ENCODE measurements at regions not wholly inside any gene's neighbourhood (a gene's known extent, or its start where the extent isn't known, plus 50 kb on each side); places are given as distances from the start of the nearest gene placed in this dataset.
A peak's percentile ranks its signal among the peaks of the same experiment; 100 is the strongest.

DNA sequence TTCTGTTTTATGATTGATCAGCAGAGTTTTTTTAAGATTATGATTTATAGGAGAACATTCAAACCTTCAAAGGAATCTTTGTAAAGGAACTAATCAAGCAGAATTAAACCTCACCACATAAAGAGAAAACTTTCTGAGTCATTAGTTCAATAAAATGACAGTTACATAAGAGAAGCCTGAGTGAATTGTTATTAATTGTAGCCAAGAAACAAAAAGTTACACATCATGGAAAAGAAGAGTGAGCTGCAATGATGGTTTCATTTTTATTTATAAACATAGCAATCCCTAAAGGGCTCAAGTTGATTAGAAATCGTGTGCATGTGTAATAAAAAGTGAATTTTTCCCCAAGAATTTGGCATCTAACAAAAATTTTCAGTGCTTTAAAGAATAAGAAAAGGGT lies 731.4 kb downstream of the LTN1 start:
- DNase-seq, result no peak

DNA sequence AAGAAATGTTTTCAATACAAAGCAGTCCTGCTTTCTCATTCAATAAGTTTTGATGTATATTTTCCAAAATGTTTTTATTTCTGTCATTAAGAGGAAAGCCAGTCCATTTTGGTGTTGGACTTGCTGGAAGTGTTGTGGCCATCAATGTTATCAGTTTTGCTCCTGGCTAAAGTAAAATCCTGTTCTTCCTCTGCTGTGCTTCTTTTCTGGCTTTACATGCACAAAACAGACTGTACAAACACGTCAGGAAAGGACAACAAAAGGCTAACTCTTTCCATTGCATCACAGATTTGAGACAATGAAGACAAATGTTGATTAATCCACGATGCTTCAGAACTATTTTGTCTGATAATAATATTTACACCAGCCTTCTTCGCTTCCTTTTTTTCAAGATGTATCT lies 735.4 kb downstream of the LTN1 start:
- DNase-seq, result no peak

DNA sequence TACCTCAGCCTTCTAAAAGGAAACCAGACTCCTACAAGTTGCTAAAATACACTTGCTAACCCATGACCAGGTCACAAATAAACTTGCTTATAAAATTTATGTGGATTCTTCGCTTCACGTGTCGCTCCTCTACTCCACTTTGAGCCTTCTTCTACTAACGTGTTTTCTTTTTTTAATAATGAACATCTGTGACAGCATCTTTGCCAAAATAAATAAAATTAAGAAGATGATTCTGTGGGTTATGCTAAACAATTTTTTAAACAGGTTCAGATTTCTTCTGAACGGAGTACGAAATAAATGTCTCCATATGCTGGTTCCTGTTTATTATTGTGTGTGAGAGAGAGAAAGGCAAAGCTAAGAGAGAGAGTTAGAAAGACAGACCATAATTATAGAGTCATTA lies 735.8 kb downstream of the LTN1 start:
- no peak for DNase-seq

DNA sequence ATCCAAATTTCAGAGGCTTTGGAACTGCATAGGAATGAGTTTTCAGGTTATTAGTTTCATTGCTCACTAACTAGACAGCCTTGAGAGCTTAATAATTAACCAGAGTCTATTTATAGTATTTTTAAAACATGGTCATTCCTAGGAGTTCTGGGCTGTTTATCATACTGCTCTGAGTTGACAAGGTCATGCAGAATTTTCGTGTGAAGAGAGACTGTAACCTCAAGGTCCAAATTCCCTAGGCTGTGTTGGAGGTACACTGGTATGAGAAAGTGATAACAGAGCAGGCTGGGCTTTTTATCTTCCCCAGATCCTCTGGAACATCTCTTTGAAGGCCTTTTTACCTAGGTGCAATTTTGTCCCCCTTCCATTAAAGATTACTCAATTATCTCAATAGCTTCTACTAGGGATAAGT lies 736.3 kb downstream of the LTN1 start:
- DNase-seq, result no peak

DNA sequence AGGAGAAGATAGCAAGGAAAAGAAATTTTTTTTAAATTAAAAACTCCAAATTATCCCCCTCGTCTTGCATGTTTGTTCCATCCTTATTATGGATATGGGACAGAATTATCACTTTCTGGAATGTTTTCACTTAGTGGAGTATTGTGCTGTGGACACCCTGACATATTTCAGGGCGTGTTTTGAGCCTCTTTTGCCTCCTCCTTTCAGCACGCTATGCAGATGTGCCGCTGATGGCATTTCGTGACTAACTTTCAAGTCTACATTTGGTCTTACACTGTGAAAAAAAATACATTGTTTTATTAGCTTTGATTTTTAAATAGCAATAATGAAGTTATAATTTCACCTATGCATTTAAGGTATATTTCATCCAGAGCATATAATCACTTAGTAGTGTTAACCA lies 738.7 kb downstream of the LTN1 start:
- DNase-seq, result no peak

DNA sequence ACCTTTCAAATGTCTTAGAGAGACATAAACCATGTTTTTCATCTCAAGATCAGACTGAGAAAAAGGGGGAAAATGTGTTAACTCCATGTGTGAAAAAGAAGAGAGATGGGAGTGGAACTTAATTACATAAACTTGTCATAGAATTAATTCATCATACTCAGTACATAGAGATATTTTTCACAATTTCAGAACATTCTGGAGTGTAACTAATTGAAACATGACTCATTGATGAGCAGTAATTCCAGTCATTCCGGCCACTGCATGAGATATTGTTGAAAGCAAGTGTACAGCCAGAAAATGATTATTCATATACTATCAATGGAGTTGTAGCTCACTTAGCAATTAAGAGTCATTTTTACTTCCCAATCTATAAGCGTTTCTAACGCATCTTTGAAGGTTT lies 739.3 kb downstream of the LTN1 start:
- no peak for DNase-seq

DNA sequence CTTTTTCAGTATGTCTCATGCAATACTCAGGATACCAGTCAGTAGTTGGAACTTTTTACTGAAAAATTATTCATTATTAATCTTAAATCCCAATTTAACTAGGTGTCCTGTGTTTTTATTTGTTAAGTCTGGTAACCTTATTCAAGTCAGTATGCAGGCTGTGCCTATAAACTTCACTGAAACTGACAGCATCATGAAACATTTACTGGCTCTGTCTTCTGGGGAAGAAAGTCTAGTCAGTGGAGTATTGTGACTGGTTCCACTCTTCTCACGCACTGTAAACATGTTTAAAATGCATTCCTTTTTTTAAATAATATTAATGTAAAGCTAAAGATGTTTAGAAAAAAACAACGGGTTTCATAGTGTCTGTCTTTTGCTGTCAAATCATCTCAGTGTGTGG lies 739.7 kb downstream of the LTN1 start:
- DNase-seq, result no peak

DNA sequence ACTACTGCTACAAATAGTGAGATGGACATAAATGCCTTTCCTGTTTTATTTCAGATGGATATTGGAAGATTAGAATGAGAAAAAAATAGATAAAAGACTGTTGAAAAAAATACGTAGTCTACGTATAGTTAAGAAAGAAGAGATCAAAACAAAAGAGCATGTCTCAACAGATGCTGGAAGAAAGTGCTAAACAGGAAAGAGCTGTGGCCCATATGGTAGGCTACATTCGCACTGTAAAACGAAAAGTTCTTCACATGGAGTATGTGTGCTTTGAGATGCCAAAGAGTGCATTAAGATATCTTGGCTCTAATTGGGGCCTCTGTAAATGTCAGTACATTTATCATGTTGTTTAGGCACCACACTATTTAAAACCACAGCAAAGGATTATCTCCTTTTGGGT lies 741.7 kb downstream of the LTN1 start:
- DNase-seq, result no peak

DNA sequence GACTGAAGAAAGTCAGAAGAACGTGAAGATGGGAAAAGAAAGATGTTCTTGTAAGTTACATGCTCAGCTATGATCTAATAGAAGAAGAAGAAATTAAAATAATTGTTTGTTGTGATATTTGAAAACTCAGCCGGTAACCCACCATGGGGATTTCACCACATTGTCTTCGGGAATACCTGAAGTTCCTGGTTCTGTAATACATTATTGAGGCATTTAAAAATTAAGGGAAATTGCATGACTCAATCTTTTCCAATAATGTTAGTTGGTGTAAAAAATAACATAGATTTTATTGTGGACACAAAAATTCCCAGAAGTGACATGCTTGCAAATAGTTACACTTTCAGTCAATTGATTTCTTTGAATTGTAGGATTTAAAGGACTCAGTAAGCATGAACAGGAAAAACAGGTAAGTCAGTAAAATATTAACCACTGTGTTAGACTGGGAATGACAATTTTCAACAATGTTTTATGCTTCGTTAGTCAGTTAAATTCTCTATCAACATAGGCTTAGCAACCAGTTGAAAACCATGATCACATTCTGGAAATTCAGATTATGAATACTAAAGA lies 745.1 kb downstream of the LTN1 start:
- no peak for DNase-seq

DNA sequence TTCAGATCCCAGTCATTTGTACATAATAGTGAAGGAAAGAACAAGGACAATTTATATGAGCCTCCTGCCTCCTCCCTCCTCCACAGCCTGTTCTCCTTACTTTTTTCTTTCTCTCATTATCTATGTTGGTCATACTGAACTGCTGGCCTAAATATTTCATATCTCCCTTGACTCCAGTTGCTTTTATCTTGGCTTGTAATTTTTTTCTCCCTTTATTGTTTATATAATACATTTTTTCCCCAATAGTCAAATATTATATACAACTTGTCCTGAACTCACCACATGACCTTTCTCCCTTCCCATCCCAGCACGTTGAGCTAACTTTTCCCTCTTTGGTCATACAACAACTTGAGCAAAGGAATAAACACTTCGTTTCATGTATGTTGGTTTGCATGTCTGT lies 752.1 kb downstream of the LTN1 start:
- no peak for DNase-seq

DNA sequence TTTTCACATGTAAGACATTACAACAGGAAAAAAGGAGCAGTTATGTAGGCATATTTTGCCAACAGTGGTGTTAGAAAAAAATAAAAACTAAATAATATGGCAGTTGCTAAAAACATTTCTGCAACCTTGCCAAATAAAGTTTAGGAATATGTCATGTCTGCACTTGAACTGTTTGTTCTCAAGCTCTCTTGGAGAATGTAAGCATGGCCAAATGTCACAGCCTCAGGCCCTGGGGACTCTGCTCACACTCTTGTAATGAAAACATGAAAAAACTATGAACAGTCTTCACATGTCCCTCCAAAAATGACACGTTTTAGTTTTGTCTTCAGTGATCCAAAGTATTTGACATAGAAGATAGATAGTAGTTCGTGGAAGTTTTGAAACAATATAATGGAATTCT lies 753.3 kb downstream of the LTN1 start:
- DNase-seq, result no peak

DNA sequence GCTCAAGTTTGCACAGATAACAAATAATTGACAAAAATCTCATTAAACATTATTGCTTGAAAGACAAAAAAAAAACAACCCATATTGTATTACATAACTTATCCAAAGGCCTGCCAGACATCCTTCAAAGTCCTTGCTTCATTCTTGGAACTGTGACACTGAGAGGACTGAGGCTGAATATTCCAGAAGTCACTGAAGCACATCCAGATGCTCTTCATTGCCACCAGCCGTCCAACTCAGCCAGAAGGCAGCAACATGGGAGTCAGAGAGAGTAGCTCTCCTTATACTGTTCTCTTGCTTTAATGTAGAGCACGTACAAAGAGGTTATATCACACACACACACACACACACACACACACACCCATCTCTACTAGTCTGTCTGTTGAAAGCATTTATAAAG lies 755.0 kb downstream of the LTN1 start:
- DNase-seq, result no peak

DNA sequence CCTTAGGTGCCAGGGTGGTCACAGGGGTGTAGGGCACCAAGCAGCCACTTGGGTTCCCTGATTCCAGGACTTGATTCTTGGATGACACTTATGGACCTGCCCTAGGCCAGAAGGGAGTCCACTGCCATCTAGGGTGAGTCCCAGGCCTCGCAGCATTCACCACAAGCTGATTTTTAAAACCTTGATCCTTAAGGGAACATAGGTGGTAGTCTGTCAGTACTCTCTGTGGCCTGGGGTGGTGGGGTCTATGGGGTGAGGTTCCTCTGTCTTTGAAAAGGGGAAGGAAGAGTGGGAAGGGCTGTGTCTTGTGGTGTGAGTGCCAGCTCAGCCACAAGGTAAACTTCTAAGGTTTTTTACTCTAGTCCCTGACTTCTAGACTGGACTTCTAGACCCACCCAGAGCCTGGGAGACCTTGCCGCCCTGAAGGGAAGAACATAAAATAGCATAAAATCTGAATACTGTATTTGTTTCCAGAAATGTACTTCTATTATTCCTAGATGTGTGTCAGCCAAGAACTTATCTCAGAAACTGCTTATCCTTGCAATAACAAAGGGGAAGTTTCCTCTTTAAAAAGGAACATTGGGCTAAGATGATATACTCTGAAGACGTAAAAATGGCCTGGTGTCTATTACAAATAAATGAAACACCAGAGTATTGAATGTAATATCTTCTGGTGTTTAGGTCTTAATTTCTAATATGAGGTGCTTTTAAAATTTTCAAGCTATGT lies 757.3 kb downstream of the LTN1 start:
- DNase-seq, result peak in 1 of 2 donors; percentile 14

DNA sequence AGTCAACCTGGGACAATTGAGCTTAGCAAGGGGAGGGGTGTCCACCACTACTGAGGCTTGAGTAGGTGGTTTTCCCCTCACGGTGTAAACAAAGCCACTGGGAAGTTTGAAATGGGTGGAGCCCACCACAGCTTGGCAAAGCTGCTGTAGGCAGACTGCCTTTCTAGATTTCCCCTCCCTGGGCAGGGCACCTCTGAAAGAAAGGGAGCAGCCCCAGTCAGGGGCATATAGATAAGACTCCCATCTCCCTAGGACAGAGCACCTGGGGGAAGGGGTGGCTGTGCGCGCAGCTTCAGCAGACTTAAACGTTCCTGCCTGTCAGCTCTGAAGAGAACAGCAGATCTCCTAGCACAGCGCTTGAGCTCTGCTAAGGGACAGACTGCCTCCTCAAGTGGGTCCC lies 758.4 kb downstream of the LTN1 start:
- DNase-seq, result no peak

DNA sequence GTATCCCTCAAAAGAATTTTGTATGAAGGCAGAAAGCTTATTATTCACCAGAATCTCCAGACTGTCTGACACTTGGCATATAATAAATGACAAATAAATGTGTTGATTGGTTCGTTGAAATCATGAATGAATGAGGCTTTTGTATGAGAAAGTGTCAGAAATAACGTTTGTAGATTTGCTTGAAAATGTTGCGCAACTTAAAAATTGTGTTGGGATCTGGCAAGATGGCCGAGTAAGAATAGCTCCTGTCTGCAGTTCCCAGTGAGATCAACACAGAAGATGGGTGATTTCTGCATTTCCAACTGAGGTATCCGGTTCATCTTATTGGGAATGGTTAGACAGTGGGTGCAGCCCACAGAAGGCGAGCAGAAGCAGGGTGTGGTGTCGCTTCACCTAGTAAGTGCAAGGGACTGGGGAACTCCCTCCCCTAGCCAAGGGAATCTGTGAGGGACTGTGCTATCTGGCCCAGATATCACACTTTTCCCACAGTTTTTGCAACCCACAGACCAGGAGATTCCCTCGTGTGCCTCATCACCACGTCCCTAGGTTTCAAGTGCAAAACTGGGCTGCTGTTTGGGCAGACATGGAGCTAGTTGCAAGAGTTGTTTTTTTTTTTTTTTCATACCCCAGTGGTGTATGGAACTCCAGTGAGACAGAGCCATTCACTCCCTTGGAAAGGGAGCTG lies 759.0 kb downstream of the LTN1 start:
- no peak for DNase-seq

DNA sequence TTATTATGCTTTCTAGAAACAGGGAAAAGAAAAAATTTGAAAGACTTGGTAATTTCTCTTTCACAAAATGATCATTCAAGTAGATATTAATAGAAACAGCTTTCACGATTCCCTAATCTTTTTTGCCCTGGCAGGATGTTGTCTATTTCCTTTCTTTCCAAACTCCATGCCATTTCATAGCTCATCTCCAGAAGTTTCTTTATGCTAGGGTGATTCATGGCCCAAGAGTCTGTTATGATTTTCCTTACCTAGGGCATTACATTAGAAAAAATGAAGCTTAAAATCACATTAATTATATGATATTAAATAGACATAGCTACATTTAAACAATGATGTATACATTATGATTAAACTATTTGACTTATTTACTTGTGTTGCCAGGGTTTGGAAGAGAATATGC lies 762.1 kb downstream of the LTN1 start:
- DNase-seq, result no peak

DNA sequence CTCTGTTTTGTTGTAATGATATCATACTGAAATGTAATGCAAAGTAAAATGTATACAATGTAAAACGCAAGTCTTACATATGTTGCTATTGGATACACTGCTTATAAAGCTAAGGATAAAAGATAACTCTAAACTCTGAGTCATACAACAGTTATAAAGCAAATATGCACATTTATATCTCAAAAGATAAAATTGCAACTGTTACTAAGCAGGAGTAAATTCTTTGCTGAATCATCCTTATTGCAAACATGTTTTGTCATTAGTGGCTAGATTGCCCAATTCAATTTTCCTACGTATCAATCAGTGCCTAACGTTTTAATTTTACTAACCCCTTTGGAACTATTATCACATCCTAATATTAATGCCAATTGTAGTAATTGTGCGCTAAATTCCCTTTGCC lies 762.9 kb downstream of the LTN1 start:
- DNase-seq, result no peak

DNA sequence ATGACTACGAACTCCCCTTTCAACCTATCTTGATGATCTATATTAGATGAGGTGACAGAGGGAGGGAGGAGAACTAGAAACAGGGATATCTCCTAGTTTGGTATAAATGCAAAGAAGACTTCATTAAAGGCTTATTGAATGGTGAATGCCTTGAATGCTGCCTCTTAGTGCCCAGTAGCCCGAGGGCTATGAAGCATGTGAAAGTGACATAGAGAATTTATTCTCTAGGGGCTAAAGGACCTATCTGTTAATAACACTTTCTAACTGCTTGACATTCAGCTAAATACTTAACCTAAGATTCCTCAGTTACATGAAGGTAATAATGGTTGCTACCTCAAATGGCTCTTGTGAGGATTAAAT lies 764.1 kb downstream of the LTN1 start:
- no peak for DNase-seq

DNA sequence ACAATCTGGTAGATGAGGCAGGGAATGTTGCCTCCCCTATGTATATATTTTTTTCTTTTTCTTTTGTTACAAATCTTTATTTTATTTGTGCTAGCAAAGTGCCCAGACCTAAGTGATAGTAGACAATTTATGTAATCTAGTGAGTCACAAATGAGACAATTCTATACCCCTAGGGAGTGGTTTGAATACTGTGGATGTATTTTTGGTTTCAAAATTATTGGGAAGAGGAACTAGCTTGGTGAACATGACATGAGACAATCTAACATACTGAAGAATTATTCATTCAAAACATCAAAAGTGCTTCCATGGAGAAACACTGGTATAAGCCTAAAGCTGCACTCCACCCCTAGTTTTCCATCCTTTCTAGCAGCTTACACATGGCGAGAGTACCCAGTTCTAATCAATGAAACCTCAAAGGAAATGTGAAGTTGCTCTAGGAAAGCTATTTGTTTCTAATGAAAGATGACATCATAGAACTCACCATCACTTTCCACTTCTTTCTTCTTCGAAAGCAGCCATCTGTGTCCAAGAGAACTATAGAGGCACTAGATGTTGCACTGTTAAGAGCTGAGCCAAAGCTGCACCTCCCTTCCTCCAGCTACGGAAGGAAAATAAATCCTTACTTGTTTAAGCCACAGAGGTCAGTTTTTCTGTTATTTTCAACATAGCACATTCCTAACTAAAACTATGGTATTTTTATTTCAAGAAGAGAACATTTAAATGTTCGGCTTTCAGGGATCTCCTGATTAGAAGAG lies 764.6 kb downstream of the LTN1 start:
- peak in 1 of 2 donors; percentile 0 for DNase-seq

DNA sequence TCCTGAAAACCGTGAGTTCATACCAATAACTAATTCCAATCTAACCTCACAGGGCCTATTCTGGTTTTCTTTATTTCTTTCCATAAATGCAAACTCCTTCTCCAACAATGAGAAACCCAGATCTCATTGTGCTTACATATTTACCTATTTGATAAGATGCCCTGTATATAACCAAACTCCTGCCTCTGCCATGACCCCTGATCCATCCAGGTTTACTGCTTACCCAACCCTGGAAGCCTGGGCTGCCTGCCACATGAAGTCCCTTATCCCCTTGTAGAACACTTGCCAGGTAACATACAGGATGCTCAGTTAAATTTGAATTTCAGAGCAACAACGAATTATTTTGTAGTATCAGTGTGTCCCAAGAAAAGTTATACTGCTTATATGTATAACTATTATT lies 766.1 kb downstream of the LTN1 start:
- no peak for DNase-seq

DNA sequence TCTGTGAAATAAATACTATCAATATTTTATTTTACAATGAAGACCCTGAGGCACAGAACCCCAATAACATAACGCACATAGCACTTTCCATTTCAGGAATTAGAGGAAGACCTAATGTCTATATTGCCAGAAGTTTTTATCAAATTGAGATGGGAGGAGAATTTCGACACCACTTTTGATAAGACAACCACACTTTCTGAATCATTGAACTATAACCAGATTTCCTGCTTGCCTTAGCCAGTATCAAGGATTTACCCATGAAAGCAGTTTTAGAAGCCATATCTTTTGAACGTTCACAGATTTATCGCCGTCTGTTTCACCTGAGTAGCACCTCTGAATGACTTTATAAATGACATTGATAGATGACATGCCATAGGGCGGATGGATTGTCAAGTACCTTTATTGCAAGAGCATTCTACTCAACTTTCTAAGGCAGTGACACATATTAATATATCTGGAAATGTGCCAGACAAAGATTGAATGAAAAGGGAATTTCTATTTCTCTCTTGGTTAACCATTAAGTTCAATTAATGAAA lies 768.4 kb downstream of the LTN1 start:
- no peak for DNase-seq

DNA sequence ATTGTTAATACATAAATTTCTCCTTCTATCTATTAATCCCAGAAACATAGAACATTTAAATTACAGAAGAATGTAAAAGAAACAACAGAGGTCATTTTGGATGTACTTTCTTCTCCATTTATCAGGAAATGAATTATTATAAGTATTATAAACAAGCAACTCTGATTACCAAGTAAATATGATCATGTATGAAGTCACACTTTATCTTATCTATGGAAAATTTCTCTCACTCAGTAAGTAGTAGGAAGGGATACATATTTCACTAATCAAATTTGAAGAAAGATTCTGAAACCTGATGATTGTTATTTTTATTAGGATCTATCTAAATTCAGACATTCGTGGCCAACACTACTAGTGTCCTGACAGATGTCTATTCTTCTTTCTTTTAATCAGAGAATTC lies 770.7 kb downstream of the LTN1 start:
- DNase-seq, result no peak

DNA sequence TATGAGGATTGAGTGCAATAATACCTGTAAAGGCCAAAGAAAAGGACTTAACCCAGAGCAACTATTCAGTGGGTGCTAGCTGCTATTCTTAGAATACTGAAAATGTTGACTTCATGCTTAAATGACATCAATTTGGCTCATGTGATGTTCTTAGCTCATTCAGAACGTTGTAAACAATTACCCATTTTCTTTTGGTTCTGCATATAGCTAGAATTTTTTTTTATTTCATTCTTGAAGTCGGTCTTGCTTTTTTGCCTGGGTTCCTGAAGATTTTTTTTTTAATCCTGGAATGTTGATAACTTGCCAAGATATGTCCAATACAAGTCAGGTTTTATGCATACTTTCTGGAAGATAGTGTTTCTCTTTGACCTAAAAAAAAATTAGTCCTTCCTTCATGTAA lies 772.0 kb downstream of the LTN1 start:
- no peak for DNase-seq
